Colonic mucosa (tissue), 4 donors: ENCODE measurements at regions not wholly inside any gene's neighbourhood (a gene's known extent, or its start where the extent isn't known, plus 50 kb on each side); places are given as distances from the start of the nearest gene placed in this dataset.

ENCODE experiments used
- DNase-seq: peaks from one replicate; pipeline ENCODE4 v3.0.0-alpha.2; 2020
- H3K27ac ChIP-seq: fragments of 200-600 bp; one replicate; pipeline ENCODE4 v1.8.0; 2021
- H3K27me3 ChIP-seq: fragments of 200-600 bp; one replicate; pipeline ENCODE4 v1.8.0; 2021
- H3K36me3 ChIP-seq: fragments of 200-600 bp; one replicate; pipeline ENCODE4 v1.8.0; 2021
- H3K4me1 ChIP-seq: fragments of 200-600 bp; one replicate; pipeline ENCODE4 v1.8.0; 2021; ENCODE audit warnings: mild to moderate bottlenecking
- H3K4me3 ChIP-seq: fragments of 200-600 bp; one replicate; pipeline ENCODE4 v1.8.0; 2021
- H3K9ac ChIP-seq, 2 donors: one replicate each; pipeline ENCODE4 v1.7.0; 2013; ENCODE audit warnings: control low read depth in 2 of 2, low read depth in 2 of 2, low read length in 2 of 2
- H3K9me3 ChIP-seq: fragments of 200-600 bp; one replicate; pipeline ENCODE4 v1.8.0; 2021
- CTCF ChIP-seq: fragments of 200-600 bp; IDR thresholded peaks from one replicate; pipeline ENCODE4 v1.8.0; 2022; ENCODE audit warnings: antibody characterized with exemption, mild to moderate bottlenecking
- intact Hi-C: fragments of 100-400 bp; cut with DNase I; formaldehyde crosslinking; loops from one replicate; pipeline ENCODE4 v1.14.1; 2022
- donor health status: healthy.
- donor health status: DM: no; HTN: no; CAD: no.
- donor health status: DM: no; HTN: no; CAD: no.

DNA sequence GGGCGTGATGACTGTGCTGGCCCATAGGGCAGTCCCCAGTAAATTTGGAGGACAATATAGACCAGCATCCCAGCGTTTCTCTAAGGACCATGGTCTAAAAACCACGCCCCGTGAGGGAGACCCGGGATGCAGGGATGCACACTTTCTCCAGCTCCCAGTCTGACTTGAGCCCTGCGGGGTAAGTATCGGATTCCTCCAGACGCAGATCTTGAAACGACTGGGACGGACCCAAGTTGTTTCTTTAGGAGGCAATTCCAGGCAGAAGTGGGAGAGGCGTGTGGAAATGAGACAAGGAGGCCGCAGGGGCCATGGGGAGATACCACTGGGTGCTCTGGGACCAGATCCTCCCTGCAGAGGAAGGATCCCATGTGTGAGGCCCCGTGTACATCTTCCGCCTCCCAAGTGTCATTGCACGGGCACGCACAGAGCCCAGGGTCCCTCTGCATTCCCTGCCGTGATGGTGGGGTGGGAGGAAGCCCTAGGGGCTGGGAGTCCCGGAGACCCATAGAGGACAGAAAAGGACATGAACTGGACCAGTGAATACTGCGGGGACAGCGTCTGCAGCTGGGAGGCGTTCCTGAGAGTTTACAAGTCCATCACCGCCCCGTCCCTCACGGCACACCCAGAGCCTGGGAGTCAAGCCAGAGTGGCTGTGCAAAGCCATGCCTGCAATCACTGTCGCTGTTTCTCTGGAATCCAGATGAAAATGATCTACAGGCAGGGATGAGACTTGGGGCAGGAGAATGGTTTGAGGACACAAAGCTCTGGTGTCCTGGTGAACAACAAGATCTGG is 522.9 kb downstream of the CDH26 start:
- Histone ChIP-seq H3K36me3 (no peaks in the 10 kb centered on the region), H3K9me3 (no peaks in the 10 kb centered on the region), H3K4me3 (no peak overlapping the region), H3K4me1 (no peaks in the 10 kb centered on the region), H3K27me3 (no peaks in the 10 kb centered on the region), H3K27ac (no peak overlapping the region), H3K9ac (no peak overlapping the region)
- DNase-seq: no peak
- intact Hi-C loops: no loop called here
- TF ChIP-seq CTCF: no peak

DNA sequence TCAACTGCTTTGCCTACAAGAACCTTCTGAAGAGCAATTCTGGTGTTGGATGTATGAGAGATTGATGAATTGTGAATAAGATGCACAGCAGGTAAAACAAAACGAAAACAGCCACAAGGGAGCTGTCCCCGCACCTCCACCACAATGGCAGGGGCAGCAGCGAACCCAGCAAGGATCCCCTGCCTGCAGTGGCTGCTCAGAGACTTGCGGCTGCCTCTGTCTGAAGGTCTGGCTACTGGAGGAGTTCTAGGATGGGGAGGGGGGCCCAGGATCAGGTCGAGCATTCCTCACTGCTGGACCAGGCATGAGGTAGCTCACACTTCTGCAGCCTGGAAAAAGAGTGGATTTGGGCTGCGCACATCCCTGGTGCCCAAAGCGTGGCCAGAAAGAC is 523.5 kb downstream of the CDH26 start:
- DNase-seq: no peak
- Histone ChIP-seq H3K36me3 (no peaks in the 10 kb centered on the region), H3K4me3 (no peak overlapping the region), H3K9me3 (no peaks in the 10 kb centered on the region), H3K27ac (no peak overlapping the region), H3K27me3 (no peaks in the 10 kb centered on the region), H3K9ac (no peak overlapping the region), H3K4me1 (no peaks in the 10 kb centered on the region)
- no peak for TF ChIP-seq CTCF
- intact Hi-C loops: no loop called here

DNA sequence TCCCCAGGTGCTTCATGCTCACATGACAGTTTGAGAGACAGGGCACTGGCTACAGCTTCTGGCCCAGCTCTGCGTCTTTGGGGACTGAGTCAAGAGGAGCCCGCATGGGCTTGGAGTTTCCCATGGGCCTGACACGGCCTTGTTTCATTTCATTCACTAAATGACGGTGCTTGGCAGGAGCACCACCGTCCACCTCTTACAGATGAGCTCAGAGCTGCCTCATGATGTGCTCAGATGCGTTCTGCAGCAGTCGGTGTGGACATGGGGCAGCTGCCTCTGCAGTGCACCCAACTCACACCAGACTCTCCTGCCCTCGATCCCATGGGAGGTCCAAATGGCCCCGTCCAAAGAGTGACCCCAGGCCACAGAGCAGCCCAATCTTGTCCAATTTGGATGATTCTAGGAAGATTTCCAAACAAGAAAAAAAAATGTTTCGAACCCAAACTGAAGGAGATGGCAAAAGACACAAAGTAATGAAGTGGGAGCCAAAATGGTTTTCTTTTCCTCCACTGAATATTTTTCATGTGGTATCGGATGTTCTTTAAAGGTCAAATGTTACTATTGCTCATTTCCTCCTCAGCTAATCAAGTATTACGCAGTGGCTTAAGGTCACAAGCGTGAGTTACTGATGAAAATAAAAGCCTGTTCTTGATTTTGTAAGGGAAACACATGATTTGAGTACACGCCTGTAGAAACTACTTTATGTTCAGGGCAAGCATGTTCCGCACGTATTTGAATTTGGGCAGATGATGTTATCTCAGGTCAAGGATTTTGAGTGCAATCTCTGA is 524.2 kb downstream of the CDH26 start:
- no peak for DNase-seq
- intact Hi-C loops: no loop called here
- no peak for TF ChIP-seq CTCF
- no peaks in the 10 kb centered on the region for H3K27me3 ChIP-seq
- no peak overlapping the region for H3K4me3 ChIP-seq
- H3K36me3 ChIP-seq: no peaks in the 10 kb centered on the region
- no peaks in the 10 kb centered on the region for H3K4me1 ChIP-seq
- no peak overlapping the region for H3K27ac ChIP-seq
- H3K9me3 ChIP-seq: no peaks in the 10 kb centered on the region
- H3K9ac ChIP-seq: no peak overlapping the region

- no peak for TF ChIP-seq CTCF
- no peaks in the 10 kb centered on the region for H3K4me1 ChIP-seq
- H3K27ac ChIP-seq: no peak overlapping the region
- H3K36me3 ChIP-seq: no peaks in the 10 kb centered on the region
- H3K9ac ChIP-seq: no peak overlapping the region
- no peaks in the 10 kb centered on the region for H3K9me3 ChIP-seq
- no peak overlapping the region for H3K4me3 ChIP-seq
- DNase-seq: no peak
- intact Hi-C loops: no loop called here
- H3K27me3 ChIP-seq: no peaks in the 10 kb centered on the region
These were observed 525.1 kb downstream of the CDH26 start for GRCh38 chr20:60483371-60483770.

- Histone ChIP-seq H3K9me3 (no peaks in the 10 kb centered on the region), H3K4me1 (no peaks in the 10 kb centered on the region), H3K27ac (no peak overlapping the region), H3K36me3 (no peaks in the 10 kb centered on the region), H3K27me3 (no peaks in the 10 kb centered on the region), H3K4me3 (no peak overlapping the region), H3K9ac (no peak overlapping the region)
- DNase-seq: no peak
- no peak for TF ChIP-seq CTCF
- intact Hi-C loops: no loop called here
These were observed 526.1 kb downstream of the CDH26 start for GRCh38 chr20:60484316-60484715.
